NT2/D1 (cell line): ENCODE measurements at regions not wholly inside any gene's neighbourhood (a gene's known extent, or its start where the extent isn't known, plus 50 kb on each side); places are given as distances from the start of the nearest gene placed in this dataset.

Experiments
- SUZ12 ChIP-seq: IDR thresholded peaks from 2 replicates; pipeline ENCODE4 v1.6.1; 2011; ENCODE audit not compliant: insufficient read length, insufficient read depth; ENCODE audit errors: extremely low read depth
- YY1 ChIP-seq: IDR thresholded peaks from 2 replicates; pipeline ENCODE4 v1.6.1; 2011; ENCODE audit not compliant: insufficient read length, insufficient read depth

- TF ChIP-seq SUZ12, result no peak
- TF ChIP-seq YY1, result no peak
Measured at GRCh38 chr6:14746139-14746837, 499.6 kb upstream of the JARID2 start.
